ENCODE measurements at regions not wholly inside any gene's neighbourhood (a gene's known extent, or its start where the extent isn't known, plus 50 kb on each side); places are given as distances from the start of the nearest gene placed in this dataset.

DNA sequence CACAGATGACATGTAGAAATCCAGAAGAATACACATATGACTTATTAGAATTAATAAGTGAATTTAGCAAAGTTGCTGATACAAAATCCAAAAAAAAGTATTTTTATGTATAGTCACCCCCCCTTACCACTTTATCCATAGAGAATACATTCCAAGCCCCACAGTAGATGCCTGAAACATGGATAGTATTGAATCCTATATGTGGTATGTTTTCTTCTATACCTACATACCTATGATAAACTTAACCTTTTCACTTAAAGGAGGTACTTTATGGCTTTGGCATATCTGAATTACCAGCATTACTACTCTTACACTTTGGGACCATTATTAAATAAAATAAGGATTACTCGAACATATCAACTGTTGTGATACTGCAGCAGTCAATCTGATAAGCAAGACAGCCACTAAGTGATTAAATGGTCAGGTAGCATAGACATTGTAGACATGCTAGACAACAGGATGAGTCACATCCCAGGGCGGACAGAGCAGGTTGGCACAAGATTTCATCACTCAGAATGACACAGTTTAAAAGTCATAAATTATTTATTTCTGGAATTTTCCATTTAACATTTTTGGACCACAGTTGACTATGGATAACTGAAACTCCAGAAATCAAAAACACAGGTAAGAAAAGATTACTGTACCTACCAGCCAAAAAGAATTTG, 208.2 kb upstream of the CHAC2 start:
- Histone ChIP-seq H3K4me1 (ENCODE audit: insufficient read depth) (no peaks in the 10 kb centered on the region), H3K36me3 (replicated peaks; ENCODE audit: insufficient read depth, low read depth) (no peaks in the 10 kb centered on the region), H3K9me3 (ENCODE audit: low read depth) (no peaks in the 10 kb centered on the region), H3K27ac (no peak overlapping the region), H2AFZ (no peak overlapping the region), H3K27me3 (no peaks in the 10 kb centered on the region), H4K20me1 (ENCODE audit: insufficient read depth, poor library complexity, severe bottlenecking) (no peaks in the 10 kb centered on the region), H3K79me2 (no peaks in the 10 kb centered on the region), H3K4me2 (no peak overlapping the region), H3K4me3 (no peak overlapping the region), H3K9me2 (replicated peaks; ENCODE audit: insufficient read depth) (no peaks in the 10 kb centered on the region)
- peak; percentile 11 for DNase-seq (ENCODE audit: low spot score)
- WGBS (ENCODE audit: low lambda C conversion rate, missing lambda C conversion rate), result 79% methylated on average over 2 of the region's 2 CpGs
- TF ChIP-seq CTCF (IDR thresholded peaks at IDR 0.05; ENCODE audit: poor library complexity), result no peak
- no peak for TF ChIP-seq EZH2phosphoT487 (IDR thresholded peaks at IDR 0.05; ENCODE audit: low read depth, severe bottlenecking, unreplicated experiment)
- TF ChIP-seq EZH2 (IDR thresholded peaks at IDR 0.05; ENCODE audit: borderline replicate concordance), result no peak

DNA sequence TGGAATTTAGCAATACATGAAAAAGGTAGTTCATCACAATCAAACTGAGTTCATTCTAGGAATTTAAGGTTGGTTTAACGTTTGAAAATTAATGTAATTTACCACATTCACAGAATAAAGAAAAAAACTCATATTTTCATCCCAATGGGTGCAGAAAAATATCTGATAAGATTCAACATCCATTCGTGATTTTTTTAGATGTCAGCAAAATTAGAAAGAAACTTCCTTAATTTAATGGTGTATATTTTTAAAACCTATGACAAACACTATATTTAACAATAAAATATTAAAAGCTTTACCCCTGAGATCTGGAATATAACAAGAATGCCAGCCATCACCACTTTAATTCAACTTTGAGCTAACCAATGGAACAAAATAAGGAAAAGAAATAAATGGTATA, 208.7 kb upstream of the CHAC2 start:
- no peaks in the 10 kb centered on the region for H3K9me3 ChIP-seq (ENCODE audit: low read depth)
- no peaks in the 10 kb centered on the region for H3K27me3 ChIP-seq
- no peaks in the 10 kb centered on the region for H3K79me2 ChIP-seq
- H3K9me2 ChIP-seq (replicated peaks; ENCODE audit: insufficient read depth), result no peaks in the 10 kb centered on the region
- H4K20me1 ChIP-seq (ENCODE audit: insufficient read depth, poor library complexity, severe bottlenecking), result no peaks in the 10 kb centered on the region
- H3K27ac ChIP-seq, result no peak overlapping the region
- no peak for DNase-seq (ENCODE audit: low spot score)
- 88% methylated on average over 2 of the region's 2 CpGs for WGBS (ENCODE audit: low lambda C conversion rate, missing lambda C conversion rate)
- no peaks in the 10 kb centered on the region for H3K4me1 ChIP-seq (ENCODE audit: insufficient read depth)
- no peak overlapping the region for H2AFZ ChIP-seq
- TF ChIP-seq EZH2 (IDR thresholded peaks at IDR 0.05; ENCODE audit: borderline replicate concordance) (no peak), CTCF (IDR thresholded peaks at IDR 0.05; ENCODE audit: poor library complexity) (no peak), EZH2phosphoT487 (IDR thresholded peaks at IDR 0.05; ENCODE audit: low read depth, severe bottlenecking, unreplicated experiment) (no peak)
- H3K4me3 ChIP-seq, result no peak overlapping the region
- H3K36me3 ChIP-seq (replicated peaks; ENCODE audit: insufficient read depth, low read depth), result no peaks in the 10 kb centered on the region
- no peak overlapping the region for H3K4me2 ChIP-seq

DNA sequence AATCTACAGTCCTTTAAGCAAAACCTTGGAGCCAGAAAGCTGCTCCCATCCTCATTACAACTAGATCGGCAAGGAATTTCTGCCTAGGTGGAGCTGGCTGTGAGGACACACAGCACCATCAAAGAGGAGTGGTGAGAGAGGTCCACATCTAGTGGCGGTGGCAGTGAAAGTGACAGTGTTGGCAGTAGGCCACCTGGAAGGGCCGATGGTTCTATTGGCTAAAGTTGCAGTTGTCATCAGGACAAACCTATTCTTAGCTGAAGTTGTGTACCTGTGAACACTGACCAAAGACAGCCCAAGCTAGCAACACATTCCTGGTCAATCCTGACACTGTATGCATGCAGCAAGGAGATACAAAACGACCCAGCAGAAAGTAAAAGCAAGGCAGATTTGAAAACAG, 218.1 kb upstream of the CHAC2 start:
- Histone ChIP-seq H3K27me3 (no peaks in the 10 kb centered on the region), H3K9me2 (replicated peaks; ENCODE audit: insufficient read depth) (no peaks in the 10 kb centered on the region), H3K9me3 (ENCODE audit: low read depth) (no peaks in the 10 kb centered on the region), H3K27ac (no peak overlapping the region), H4K20me1 (ENCODE audit: insufficient read depth, poor library complexity, severe bottlenecking) (no peaks in the 10 kb centered on the region), H3K4me1 (ENCODE audit: insufficient read depth) (no peaks in the 10 kb centered on the region), H3K79me2 (no peaks in the 10 kb centered on the region), H3K36me3 (replicated peaks; ENCODE audit: insufficient read depth, low read depth) (no peaks in the 10 kb centered on the region), H3K4me2 (no peak overlapping the region), H2AFZ (no peak overlapping the region), H3K4me3 (no peak overlapping the region)
- no peak for TF ChIP-seq EZH2phosphoT487 (IDR thresholded peaks at IDR 0.05; ENCODE audit: low read depth, severe bottlenecking, unreplicated experiment)
- TF ChIP-seq CTCF (IDR thresholded peaks at IDR 0.05; ENCODE audit: poor library complexity), result no peak
- no peak for TF ChIP-seq EZH2 (IDR thresholded peaks at IDR 0.05; ENCODE audit: borderline replicate concordance)
- no peak for DNase-seq (ENCODE audit: low spot score)
- 85% methylated on average over 4 of the region's 4 CpGs for WGBS (ENCODE audit: low lambda C conversion rate, missing lambda C conversion rate)
